CD4-positive, alpha-beta T cell (primary cell): ENCODE measurements at regions not wholly inside any gene's neighbourhood (a gene's known extent, or its start where the extent isn't known, plus 50 kb on each side); places are given as distances from the start of the nearest gene placed in this dataset.

ENCODE experiments used
- ATAC-seq: fragments of 200-7000 bp; cut with Tn5 transposase; one replicate; pipeline ENCODE4 v1.10.0; 2022; ENCODE audit warnings: mild to moderate bottlenecking; ENCODE audit not compliant: poor library complexity
- CTCF ChIA-PET: fragments of 350-600 bp; sonication (Branson Sonifier 250); formaldehyde crosslinking; loops from one replicate; lab custom pipeline; 2021; ENCODE audit warnings: antibody characterized with exemption, inconsistent platforms; lab: Charles Lee
- POLR2A ChIA-PET: fragments of 350-600 bp; sonication (Branson Sonifier 250); formaldehyde crosslinking; loops from one replicate; lab custom pipeline; 2021; ENCODE audit warnings: antibody characterized with exemption, inconsistent platforms; lab: Charles Lee
- DNase-seq, 14 experiments: peaks; one replicate each; pipeline ENCODE4 v3.0.0-alpha.2; 2013 to 2020; ENCODE audit warnings: mixed read lengths in 2 of 14
- H3K27ac ChIP-seq, 2 donors: one replicate each; pipeline versions ENCODE4 v1.5.1 to v1.7.0; 2013; ENCODE audit warnings: low read length in 2 of 2, low read depth in 1 of 2, mild to moderate bottlenecking in 1 of 2
- H3K27me3 ChIP-seq, 2 experiments: 1 replicate in 1 of 2; 2 replicates in 1 of 2; pipeline versions ENCODE4 v1.6.1 to v1.7.0; 2013; ENCODE audit warnings: low read length in 2 of 2, control low read depth in 1 of 2, mild to moderate bottlenecking in 1 of 2, moderate library complexity in 1 of 2; ENCODE audit not compliant: insufficient read depth in 2 of 2, control insufficient read depth in 1 of 2
- H3K36me3 ChIP-seq: one replicate; pipeline ENCODE4 v1.6.1; 2013; ENCODE audit warnings: low read length, control low read depth; ENCODE audit not compliant: insufficient read depth
- H3K4me1 ChIP-seq: one replicate; pipeline ENCODE4 v1.6.1; 2013; ENCODE audit warnings: low read length, control low read depth; ENCODE audit not compliant: insufficient read depth
- H3K4me3 ChIP-seq: one replicate; pipeline ENCODE4 v1.5.1; 2013; ENCODE audit warnings: mild to moderate bottlenecking, low read length, moderate library complexity
- H3K9me3 ChIP-seq, 2 experiments: 1 replicate in 1 of 2; 2 replicates in 1 of 2; pipeline versions ENCODE4 v1.6.1 to v1.7.0; 2013; ENCODE audit warnings: low read length in 2 of 2, mild to moderate bottlenecking in 2 of 2, control low read depth in 1 of 2, moderate library complexity in 1 of 2; ENCODE audit not compliant: control insufficient read depth in 1 of 2, insufficient read depth in 1 of 2
- H3K27ac Mint-ChIP-seq: one replicate; pipeline ENCODE4 v1.8.0; 2020; ENCODE audit warnings: mixed read lengths
- H3K27me3 Mint-ChIP-seq: one replicate; pipeline ENCODE4 v1.8.0; 2021; ENCODE audit warnings: mixed read lengths
- H3K36me3 Mint-ChIP-seq: one replicate; pipeline ENCODE4 v1.8.0; 2021; ENCODE audit warnings: low read depth, mixed read lengths
- H3K4me1 Mint-ChIP-seq: one replicate; pipeline ENCODE4 v1.8.0; 2021; ENCODE audit warnings: low read depth, mixed read lengths
- H3K4me3 Mint-ChIP-seq: one replicate; pipeline ENCODE4 v1.8.0; 2020; ENCODE audit warnings: mild to moderate bottlenecking, mixed read lengths
- H3K9me3 Mint-ChIP-seq: one replicate; pipeline ENCODE4 v1.8.0; 2020; ENCODE audit warnings: mixed read lengths
- intact Hi-C, 2 experiments: fragments of 100-400 bp; cut with DNase I in 1 of 2; cut with micrococcal nuclease in 1 of 2; formaldehyde crosslinking; loops; one replicate each; pipeline versions ENCODE4 v1.15.1 to v1.9.0; 2023 to 2025; cut with DNase I, micrococcal nuclease
- TF ChIP-seq, protein P1 (sequence below): fragments of 200-600 bp; IDR thresholded peaks from one replicate; pipeline ENCODE4 v1.8.0; 2022; ENCODE audit warnings: antibody characterized with exemption, mild to moderate bottlenecking

DNA sequence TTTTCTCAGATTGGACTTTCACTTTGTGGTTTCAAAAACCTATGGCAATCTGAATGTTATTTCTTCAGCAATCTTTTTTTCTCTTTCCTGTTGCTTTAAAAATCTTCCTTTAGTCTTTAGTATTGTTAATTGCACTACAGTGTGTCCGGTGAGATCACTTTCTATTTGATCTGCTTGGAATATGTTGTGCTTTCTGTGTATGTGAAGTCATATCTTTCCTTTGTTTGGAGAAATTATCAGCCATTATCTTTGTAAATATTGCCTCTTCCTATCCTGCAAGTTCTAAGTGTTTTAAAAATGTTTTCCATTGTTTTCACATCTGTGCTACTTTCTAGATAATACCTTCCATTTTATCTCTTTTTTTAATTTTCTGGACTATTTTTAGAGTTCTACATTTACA is 171.4 kb upstream of the PRSS16 start:
- Histone ChIP-seq H3K36me3 (no peaks in the 10 kb centered on the region), H3K4me3 (no peak overlapping the region), H3K27me3 (peaks cover 12 to 39% of the 10 kb centered on the region in 2 experiments), H3K4me1 (peaks cover 5% of the 10 kb centered on the region), H3K27ac (no peak overlapping the region), H3K9me3 (no peaks in the 10 kb centered on the region)
- ATAC-seq (no peak), DNase-seq (no peak)
- ChIA-PET POLR2A (no interaction called here), CTCF (no interaction called here)
- Mint-ChIP-seq H3K4me3 (no peak overlapping the region), H3K27me3 (peaks cover 69% of the 10 kb centered on the region), H3K27ac (no peak overlapping the region), H3K9me3 (no peaks in the 10 kb centered on the region), H3K36me3 (no peaks in the 10 kb centered on the region), H3K4me1 (peaks cover 4% of the 10 kb centered on the region)
- TF ChIP-seq, protein P1, sequence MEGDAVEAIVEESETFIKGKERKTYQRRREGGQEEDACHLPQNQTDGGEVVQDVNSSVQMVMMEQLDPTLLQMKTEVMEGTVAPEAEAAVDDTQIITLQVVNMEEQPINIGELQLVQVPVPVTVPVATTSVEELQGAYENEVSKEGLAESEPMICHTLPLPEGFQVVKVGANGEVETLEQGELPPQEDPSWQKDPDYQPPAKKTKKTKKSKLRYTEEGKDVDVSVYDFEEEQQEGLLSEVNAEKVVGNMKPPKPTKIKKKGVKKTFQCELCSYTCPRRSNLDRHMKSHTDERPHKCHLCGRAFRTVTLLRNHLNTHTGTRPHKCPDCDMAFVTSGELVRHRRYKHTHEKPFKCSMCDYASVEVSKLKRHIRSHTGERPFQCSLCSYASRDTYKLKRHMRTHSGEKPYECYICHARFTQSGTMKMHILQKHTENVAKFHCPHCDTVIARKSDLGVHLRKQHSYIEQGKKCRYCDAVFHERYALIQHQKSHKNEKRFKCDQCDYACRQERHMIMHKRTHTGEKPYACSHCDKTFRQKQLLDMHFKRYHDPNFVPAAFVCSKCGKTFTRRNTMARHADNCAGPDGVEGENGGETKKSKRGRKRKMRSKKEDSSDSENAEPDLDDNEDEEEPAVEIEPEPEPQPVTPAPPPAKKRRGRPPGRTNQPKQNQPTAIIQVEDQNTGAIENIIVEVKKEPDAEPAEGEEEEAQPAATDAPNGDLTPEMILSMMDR = no peak
- intact Hi-C loops = loop anchor here in 1 of 2 experiments (5.0 kb wide), 1 partner anchor 734 kb away; no protein-coding TSS in a partner anchor

DNA sequence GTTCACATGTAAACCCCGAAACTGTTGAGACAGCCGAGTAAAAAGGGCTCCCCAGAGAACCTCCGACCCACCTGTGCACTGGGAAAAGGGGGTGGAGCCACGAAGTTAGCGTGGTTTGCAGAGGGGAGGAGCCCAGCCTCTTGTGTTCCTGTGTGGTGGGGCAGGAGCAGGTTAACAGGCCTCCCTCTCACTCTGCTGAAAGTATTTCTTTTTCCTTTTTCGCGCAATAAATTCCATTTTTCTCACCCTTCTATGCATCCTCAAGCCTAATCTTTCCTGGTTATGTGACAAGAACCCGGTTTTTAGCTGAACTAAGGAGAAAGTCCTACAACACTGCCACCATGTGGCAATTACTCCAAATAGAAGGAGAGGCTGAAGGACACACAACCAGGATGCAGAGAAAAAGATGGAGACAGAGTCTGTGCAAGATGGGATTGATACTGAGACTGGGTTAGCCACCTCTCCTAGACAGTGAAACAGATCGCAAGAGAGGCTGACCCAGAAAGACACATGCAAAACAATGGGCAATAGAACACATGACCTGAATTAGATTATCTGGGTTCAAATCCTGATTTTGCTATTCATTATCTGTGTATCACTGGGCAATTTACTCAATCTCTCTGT is 168.7 kb upstream of the PRSS16 start:
- Histone ChIP-seq H3K36me3 (no peaks in the 10 kb centered on the region), H3K9me3 (no peaks in the 10 kb centered on the region), H3K4me3 (peak overlapping the region; percentile 37), H3K27me3 (peaks cover 9 to 57% of the 10 kb centered on the region in 2 experiments), H3K27ac (no peak overlapping the region), H3K4me1 (peaks cover 5% of the 10 kb centered on the region)
- POLR2A ChIA-PET = no interaction called here
- Mint-ChIP-seq H3K4me3 (peak overlapping the region; percentile 20), H3K27ac (no peak overlapping the region), H3K36me3 (no peaks in the 10 kb centered on the region), H3K27me3 (peaks cover 87% of the 10 kb centered on the region), H3K4me1 (peaks cover 4% of the 10 kb centered on the region), H3K9me3 (no peaks in the 10 kb centered on the region)
- CTCF ChIA-PET = no interaction called here
- DNase-seq = peak in 11 of 14 experiments; percentile 3 to 69 (median 15)
- intact Hi-C loops = loop anchor here (1.0 to 5.0 kb wide), 3 partner anchors 472 to 737 kb away; no protein-coding TSS in a partner anchor
- ATAC-seq = peak; percentile 58
- TF ChIP-seq, protein P1 = peak; percentile 51

DNA sequence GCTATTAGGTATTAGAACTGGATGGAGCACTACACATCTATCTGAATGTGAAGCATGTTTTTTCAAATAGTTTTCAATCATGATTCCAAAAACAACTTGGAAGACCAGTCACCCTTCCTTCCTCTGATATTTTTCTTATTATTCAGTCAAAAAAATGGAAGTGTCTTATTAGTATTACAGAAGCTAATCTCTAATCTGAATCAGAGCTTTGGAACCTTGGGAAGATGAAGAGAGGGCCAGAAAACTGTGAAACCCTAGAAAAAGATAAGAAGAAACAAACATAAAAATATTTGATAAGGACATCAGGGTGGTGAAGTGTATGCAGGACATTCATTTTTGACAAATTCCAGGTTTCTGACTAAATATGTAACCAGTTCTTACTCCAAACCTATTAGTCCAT is 166.3 kb upstream of the PRSS16 start:
- no peak overlapping the region for H3K4me3 Mint-ChIP-seq
- H3K27me3 Mint-ChIP-seq = peaks cover 80% of the 10 kb centered on the region
- no peak overlapping the region for H3K27ac ChIP-seq
- no peak overlapping the region for H3K4me3 ChIP-seq
- H3K4me1 ChIP-seq = peaks cover 5% of the 10 kb centered on the region
- ATAC-seq = no peak
- intact Hi-C loops = no loop called here
- no peaks in the 10 kb centered on the region for H3K9me3 ChIP-seq
- peaks cover 4% of the 10 kb centered on the region for H3K4me1 Mint-ChIP-seq
- TF ChIP-seq, protein P1 = no peak
- no peaks in the 10 kb centered on the region for H3K36me3 Mint-ChIP-seq
- H3K27me3 ChIP-seq = peaks cover 5 to 62% of the 10 kb centered on the region in 2 experiments
- POLR2A ChIA-PET = no interaction called here
- H3K9me3 Mint-ChIP-seq = no peaks in the 10 kb centered on the region
- no peak overlapping the region for H3K27ac Mint-ChIP-seq
- H3K36me3 ChIP-seq = no peaks in the 10 kb centered on the region
- no peak for DNase-seq
- CTCF ChIA-PET = interaction anchor here (1.7 kb wide), 1 partner anchor 13 kb away, joined by 4 read pairs; no protein-coding TSS in a partner anchor
